Activated naive CD8-positive, alpha-beta T cell (primary cell): ENCODE measurements at regions not wholly inside any gene's neighbourhood (a gene's known extent, or its start where the extent isn't known, plus 50 kb on each side); places are given as distances from the start of the nearest gene placed in this dataset.

ENCODE experiments used
- H3K27ac Mint-ChIP-seq: one replicate; pipeline ENCODE4 v1.8.0; 2021; ENCODE audit warnings: mixed read lengths
- H3K27me3 Mint-ChIP-seq: one replicate; pipeline ENCODE4 v1.8.0; 2021; ENCODE audit warnings: mixed read lengths
- H3K36me3 Mint-ChIP-seq: one replicate; pipeline ENCODE4 v1.8.0; 2021; ENCODE audit warnings: mixed read lengths
- H3K4me1 Mint-ChIP-seq: one replicate; pipeline ENCODE4 v1.8.0; 2021; ENCODE audit warnings: low read depth, mixed read lengths
- H3K4me3 Mint-ChIP-seq: one replicate; pipeline ENCODE4 v1.8.0; 2021; ENCODE audit warnings: mild to moderate bottlenecking, mixed read lengths
- H3K9me3 Mint-ChIP-seq: one replicate; pipeline ENCODE4 v1.8.0; 2021; ENCODE audit warnings: low read depth, mixed read lengths

GRCh38 chr1:208598021-208598420 is 353.8 kb upstream of the PLXNA2 start:
- Mint-ChIP-seq H3K36me3 (no peaks in the 10 kb centered on the region), H3K4me1 (no peaks in the 10 kb centered on the region), H3K27ac (no peak overlapping the region), H3K9me3 (no peaks in the 10 kb centered on the region), H3K27me3 (peaks cover under 1% of the 10 kb centered on the region), H3K4me3 (no peak overlapping the region)

DNA sequence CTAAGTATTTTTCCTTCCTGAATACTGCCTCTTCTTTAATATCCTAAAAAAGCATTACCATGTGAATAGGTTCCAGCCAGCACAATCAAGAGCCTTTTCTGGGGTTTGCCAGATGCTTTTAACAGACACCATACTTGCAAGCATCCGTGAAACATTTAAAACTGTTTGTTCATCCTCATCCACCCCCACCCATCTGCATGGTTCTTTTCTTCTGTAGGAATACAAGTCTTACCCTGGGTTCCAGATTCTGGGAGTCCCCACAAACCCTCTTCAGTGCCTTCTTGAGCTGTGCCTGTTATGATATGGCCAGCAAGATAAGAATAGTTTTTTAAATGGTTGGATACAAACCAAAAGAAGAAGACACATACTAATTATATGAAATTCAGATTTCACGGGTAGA is 354.9 kb upstream of the PLXNA2 start:
- Mint-ChIP-seq H3K4me3 (no peak overlapping the region), H3K27me3 (peaks cover 2% of the 10 kb centered on the region), H3K4me1 (no peaks in the 10 kb centered on the region), H3K9me3 (no peaks in the 10 kb centered on the region), H3K27ac (no peak overlapping the region), H3K36me3 (no peaks in the 10 kb centered on the region)

GRCh38 chr1:208600456-208601190 is 356.4 kb upstream of the PLXNA2 start:
- no peak overlapping the region for H3K4me3 Mint-ChIP-seq
- no peaks in the 10 kb centered on the region for H3K36me3 Mint-ChIP-seq
- no peaks in the 10 kb centered on the region for H3K4me1 Mint-ChIP-seq
- H3K27ac Mint-ChIP-seq = no peak overlapping the region
- no peaks in the 10 kb centered on the region for H3K9me3 Mint-ChIP-seq
- H3K27me3 Mint-ChIP-seq = peaks cover 5% of the 10 kb centered on the region

DNA sequence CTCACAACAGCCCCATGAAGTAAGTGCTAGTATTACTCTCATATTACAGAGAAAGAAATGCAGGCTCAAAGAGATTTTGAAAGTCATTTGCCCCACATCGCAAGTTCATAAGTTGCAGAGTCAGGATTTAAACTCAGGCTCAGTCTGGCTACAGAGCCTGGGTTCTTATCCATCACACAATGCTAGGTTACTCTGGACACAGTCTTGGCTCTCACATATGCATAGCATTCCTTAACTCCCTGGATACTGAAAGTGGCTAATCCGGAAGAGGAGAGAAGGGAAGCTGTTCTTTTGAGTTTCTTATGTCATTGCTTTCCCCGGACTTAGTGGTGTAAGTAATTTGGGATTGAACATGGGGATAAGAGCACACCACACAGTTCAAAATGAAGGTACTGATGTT is 357.4 kb upstream of the PLXNA2 start:
- no peak overlapping the region for H3K4me3 Mint-ChIP-seq
- no peaks in the 10 kb centered on the region for H3K4me1 Mint-ChIP-seq
- H3K36me3 Mint-ChIP-seq = no peaks in the 10 kb centered on the region
- H3K27me3 Mint-ChIP-seq = peaks cover 5% of the 10 kb centered on the region
- H3K9me3 Mint-ChIP-seq = no peaks in the 10 kb centered on the region
- no peak overlapping the region for H3K27ac Mint-ChIP-seq

DNA sequence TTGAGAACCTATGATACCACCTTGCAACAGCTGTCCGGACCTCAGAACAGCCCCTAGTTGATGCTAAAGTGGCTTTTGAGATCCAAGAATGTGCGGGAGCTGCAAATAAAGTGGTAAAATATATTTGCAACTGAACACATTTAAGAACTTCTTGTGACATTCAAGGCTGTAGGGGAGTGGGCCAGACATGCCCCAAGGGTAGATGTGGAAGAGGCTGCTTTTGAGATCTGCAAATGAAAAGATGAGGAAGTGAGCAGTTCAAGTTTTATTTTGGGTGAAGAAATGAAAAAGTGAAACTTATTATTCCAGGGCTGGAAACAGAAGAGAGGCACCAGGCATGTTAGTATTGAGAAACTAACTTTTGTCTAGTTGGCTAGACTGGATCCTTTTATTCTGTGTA is 359.5 kb upstream of the PLXNA2 start:
- H3K4me1 Mint-ChIP-seq = no peaks in the 10 kb centered on the region
- H3K9me3 Mint-ChIP-seq = no peaks in the 10 kb centered on the region
- no peak overlapping the region for H3K4me3 Mint-ChIP-seq
- H3K36me3 Mint-ChIP-seq = no peaks in the 10 kb centered on the region
- H3K27me3 Mint-ChIP-seq = peaks cover 5% of the 10 kb centered on the region
- no peak overlapping the region for H3K27ac Mint-ChIP-seq

DNA sequence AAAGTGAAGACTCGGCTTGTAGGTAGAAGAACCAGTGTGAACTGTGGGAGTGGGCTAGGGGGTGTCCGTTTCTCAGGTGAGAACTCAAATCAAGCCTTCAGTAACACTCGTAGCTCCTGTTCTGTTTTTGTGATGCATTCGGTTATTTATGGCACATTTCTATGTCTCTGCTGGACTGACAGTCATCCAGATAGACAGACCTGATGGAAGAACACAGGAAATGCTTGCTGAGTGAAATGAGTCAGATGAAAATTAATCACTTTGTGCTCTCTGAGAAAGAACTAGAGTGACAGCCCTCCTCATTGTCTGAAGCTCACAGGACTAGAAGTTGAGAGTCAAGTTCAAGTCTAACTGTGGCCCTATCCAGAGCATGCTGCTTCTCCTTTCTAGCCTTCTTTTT is 360.1 kb upstream of the PLXNA2 start:
- Mint-ChIP-seq H3K4me3 (no peak overlapping the region), H3K4me1 (no peaks in the 10 kb centered on the region), H3K27me3 (peaks cover 5% of the 10 kb centered on the region), H3K9me3 (no peaks in the 10 kb centered on the region), H3K27ac (no peak overlapping the region), H3K36me3 (no peaks in the 10 kb centered on the region)

DNA sequence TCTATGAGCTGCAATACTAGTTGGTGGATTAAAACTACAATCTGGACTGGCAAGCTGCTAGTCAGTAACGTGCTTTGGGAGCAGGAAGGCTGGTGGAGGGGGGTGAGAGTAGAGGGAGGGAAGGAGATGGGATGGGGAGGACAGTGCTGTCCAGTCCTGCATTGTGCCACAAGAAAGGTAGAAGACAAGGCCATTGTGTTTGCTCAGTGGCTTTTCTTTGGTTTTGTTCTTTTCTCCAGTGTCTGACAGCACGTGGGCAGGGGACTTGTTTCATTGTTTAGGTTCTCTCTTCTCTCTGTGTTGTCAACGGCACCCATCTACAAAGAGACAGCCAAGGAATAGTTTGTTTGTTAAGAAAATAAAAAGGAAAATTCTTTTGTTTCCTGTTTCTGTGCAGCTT is 362.8 kb upstream of the PLXNA2 start:
- Mint-ChIP-seq H3K4me3 (no peak overlapping the region), H3K9me3 (no peaks in the 10 kb centered on the region), H3K27ac (no peak overlapping the region), H3K36me3 (no peaks in the 10 kb centered on the region), H3K4me1 (no peaks in the 10 kb centered on the region), H3K27me3 (peaks cover 5% of the 10 kb centered on the region)

DNA sequence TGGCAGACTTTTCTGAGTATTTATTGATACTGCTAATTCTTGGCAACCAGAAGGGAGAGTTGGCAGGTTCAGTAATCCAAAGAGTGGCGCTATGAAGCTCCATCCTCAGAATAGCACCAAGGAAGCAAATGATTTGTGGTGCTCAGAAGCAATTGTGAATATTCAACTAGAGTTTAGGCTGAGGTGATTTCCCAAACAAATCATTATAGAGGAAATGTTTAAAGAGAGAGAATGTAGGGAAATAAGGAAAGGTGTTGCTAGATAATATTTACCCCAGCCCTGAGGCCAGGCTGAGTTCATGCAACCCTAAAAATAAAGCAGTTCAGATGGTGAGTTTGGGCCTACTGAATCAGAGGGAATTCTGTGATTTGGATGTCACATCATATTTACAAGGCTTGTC is 363.4 kb upstream of the PLXNA2 start:
- Mint-ChIP-seq H3K27me3 (peaks cover 5% of the 10 kb centered on the region), H3K4me3 (no peak overlapping the region), H3K4me1 (no peaks in the 10 kb centered on the region), H3K27ac (no peak overlapping the region), H3K9me3 (no peaks in the 10 kb centered on the region), H3K36me3 (no peaks in the 10 kb centered on the region)

DNA sequence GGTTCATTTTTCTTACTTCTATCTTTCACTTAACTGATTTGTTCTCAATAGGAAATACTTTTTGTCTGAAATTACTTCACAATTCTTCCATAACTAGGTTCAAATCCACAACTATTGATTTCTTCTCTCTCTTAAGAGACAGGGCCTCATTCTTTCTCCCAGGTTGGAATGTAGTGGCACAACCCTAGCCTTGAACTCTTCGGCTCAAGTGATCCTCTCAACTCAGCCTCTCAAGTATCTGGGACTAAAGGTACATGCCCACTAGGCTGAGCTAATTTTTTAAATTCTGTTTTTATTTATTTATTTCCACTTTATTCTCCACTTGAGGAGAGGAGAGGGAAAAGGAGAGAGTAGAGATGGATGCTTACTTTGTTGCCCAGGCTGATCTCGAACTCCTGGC is 370.4 kb upstream of the PLXNA2 start:
- Mint-ChIP-seq H3K4me3 (no peak overlapping the region), H3K4me1 (no peaks in the 10 kb centered on the region), H3K9me3 (peaks cover 15% of the 10 kb centered on the region), H3K36me3 (no peaks in the 10 kb centered on the region), H3K27me3 (peaks cover 7% of the 10 kb centered on the region), H3K27ac (no peak overlapping the region)

- Mint-ChIP-seq H3K4me1 (no peaks in the 10 kb centered on the region), H3K9me3 (peaks cover 21% of the 10 kb centered on the region), H3K27me3 (peaks cover 7% of the 10 kb centered on the region), H3K36me3 (no peaks in the 10 kb centered on the region), H3K4me3 (no peak overlapping the region), H3K27ac (no peak overlapping the region)
Measured at GRCh38 chr1:208615371-208615770, 371.2 kb upstream of the PLXNA2 start.

DNA sequence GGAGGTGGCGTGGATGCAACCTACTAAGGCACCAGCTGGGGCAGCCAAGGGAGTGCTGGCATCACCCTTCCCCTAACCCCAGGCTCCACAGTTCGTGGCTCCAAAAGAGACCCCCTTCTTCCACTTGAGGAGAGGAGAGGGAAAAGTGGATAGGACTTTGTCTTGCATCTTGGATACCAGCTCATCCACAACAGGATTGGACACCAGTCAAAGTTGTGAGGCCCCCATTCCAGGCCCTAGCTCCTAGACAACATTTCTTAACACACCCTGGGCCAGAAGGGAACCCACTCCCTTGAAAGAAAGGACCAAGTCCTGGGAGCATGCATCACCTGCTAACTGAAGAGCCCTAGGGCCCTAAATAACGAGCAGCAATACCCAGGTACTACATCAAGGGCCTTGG is 372.6 kb upstream of the PLXNA2 start:
- Mint-ChIP-seq H3K36me3 (no peaks in the 10 kb centered on the region), H3K27me3 (peaks cover 7% of the 10 kb centered on the region), H3K4me1 (no peaks in the 10 kb centered on the region), H3K4me3 (no peak overlapping the region), H3K27ac (no peak overlapping the region), H3K9me3 (peaks cover 21% of the 10 kb centered on the region)

GRCh38 chr1:208628022-208628914 is 384.1 kb upstream of the PLXNA2 start:
- H3K36me3 Mint-ChIP-seq = no peaks in the 10 kb centered on the region
- no peak overlapping the region for H3K27ac Mint-ChIP-seq
- H3K4me1 Mint-ChIP-seq = no peaks in the 10 kb centered on the region
- H3K27me3 Mint-ChIP-seq = peaks cover 2% of the 10 kb centered on the region
- H3K4me3 Mint-ChIP-seq = no peak overlapping the region
- no peaks in the 10 kb centered on the region for H3K9me3 Mint-ChIP-seq

DNA sequence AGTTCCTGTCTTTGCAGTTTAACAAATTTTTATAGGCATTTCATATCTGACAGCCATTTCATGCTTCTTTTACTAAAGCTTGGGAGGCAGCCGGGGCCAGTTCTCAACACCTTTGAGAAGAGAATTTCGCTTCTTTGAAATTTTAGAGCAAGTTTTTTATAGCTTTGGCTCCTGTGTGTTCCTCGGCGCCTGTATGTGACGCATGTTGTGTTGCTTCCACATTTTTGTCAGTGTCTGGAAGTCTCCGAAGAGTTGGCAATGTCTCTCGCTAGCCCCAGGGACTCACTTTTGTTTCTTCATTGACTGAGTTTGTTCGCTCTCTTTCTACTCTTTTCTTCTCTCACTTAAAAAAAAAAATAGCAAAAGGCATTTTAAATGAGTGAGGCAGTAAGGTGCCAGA is 386.9 kb upstream of the PLXNA2 start:
- Mint-ChIP-seq H3K4me1 (no peaks in the 10 kb centered on the region), H3K36me3 (no peaks in the 10 kb centered on the region), H3K4me3 (no peak overlapping the region), H3K27ac (no peak overlapping the region), H3K27me3 (peaks cover 2% of the 10 kb centered on the region), H3K9me3 (no peaks in the 10 kb centered on the region)

DNA sequence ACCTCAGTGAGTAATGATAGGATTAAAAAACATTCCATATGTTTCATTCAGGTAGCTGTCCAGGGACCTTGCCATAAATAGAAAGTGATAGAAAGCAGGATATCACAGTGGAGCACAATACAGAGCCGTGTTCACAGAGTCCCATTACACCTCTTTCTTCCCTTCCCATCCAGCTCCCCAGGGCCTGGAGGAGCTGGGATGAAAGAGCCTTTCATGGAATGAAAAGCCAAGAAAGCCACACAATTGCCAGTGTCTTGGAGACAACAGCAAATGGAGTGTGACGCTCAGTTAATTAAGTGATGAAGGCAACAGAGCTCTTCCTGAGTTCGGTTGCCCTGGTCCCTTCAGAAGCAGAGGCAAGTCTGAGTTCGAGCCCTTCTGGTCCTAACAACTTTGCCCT is 387.3 kb upstream of the PLXNA2 start:
- H3K27ac Mint-ChIP-seq = no peak overlapping the region
- H3K36me3 Mint-ChIP-seq = no peaks in the 10 kb centered on the region
- peaks cover 2% of the 10 kb centered on the region for H3K27me3 Mint-ChIP-seq
- H3K4me3 Mint-ChIP-seq = no peak overlapping the region
- H3K4me1 Mint-ChIP-seq = no peaks in the 10 kb centered on the region
- H3K9me3 Mint-ChIP-seq = no peaks in the 10 kb centered on the region

- H3K27ac Mint-ChIP-seq = no peak overlapping the region
Measured at GRCh38 chr1:208634346-208635140, 390.4 kb upstream of the PLXNA2 start.

More at GRCh38 chr1:208634346-208635140, 390.4 kb upstream of the PLXNA2 start:
- H3K9me3 Mint-ChIP-seq = no peaks in the 10 kb centered on the region
- H3K27me3 Mint-ChIP-seq = peaks cover 9% of the 10 kb centered on the region
- H3K36me3 Mint-ChIP-seq = no peaks in the 10 kb centered on the region
- no peaks in the 10 kb centered on the region for H3K4me1 Mint-ChIP-seq
- no peak overlapping the region for H3K4me3 Mint-ChIP-seq
